SK-N-SH treated with all-trans-retinoic acid at 6 μM for 48 hours (cell line): ENCODE measurements at regions not wholly inside any gene's neighbourhood (a gene's known extent, or its start where the extent isn't known, plus 50 kb on each side); places are given as distances from the start of the nearest gene placed in this dataset.

Experiments
- ISL1 ChIP-seq: fragments of 250-450 bp; sonication (Bioruptor Pico); IDR thresholded peaks from 2 replicates; pipeline ENCODE4 v2.1.2; 2022; ENCODE audit warnings: mild to moderate bottlenecking, moderate library complexity
- OSR1 ChIP-seq: fragments of 250-450 bp; sonication (Bioruptor Pico); IDR thresholded peaks from 2 replicates; pipeline ENCODE4 v1.8.0; 2022; ENCODE audit warnings: moderate library complexity, mild to moderate bottlenecking, inconsistent platforms
- PATZ1 ChIP-seq: fragments of 250-450 bp; sonication (Bioruptor Pico); IDR thresholded peaks from 2 replicates; pipeline ENCODE4 v1.8.0; 2020; ENCODE audit warnings: mild to moderate bottlenecking, moderate library complexity, borderline replicate concordance
- SNAI2 ChIP-seq: fragments of 250-450 bp; sonication (Bioruptor Pico); IDR thresholded peaks from 2 replicates; pipeline ENCODE4 v1.5.0; 2020; ENCODE audit warnings: mild to moderate bottlenecking, moderate library complexity
- TCF4 ChIP-seq: fragments of 250-450 bp; sonication (Bioruptor Pico); IDR thresholded peaks from 2 replicates; pipeline ENCODE4 v1.8.0; 2021; ENCODE audit warnings: mild to moderate bottlenecking, moderate library complexity, borderline replicate concordance
- ZC3H10 ChIP-seq: fragments of 250-450 bp; sonication (Bioruptor Pico); IDR thresholded peaks from 2 replicates; pipeline ENCODE4 v1.5.1; 2021; ENCODE audit warnings: mild to moderate bottlenecking, moderate library complexity
- ZFP3 ChIP-seq: fragments of 250-450 bp; sonication (Bioruptor Pico); IDR thresholded peaks from 2 replicates; pipeline ENCODE4 v1.5.0; 2020; ENCODE audit warnings: mild to moderate bottlenecking, moderate library complexity
- ZFP30 ChIP-seq: fragments of 450-650 bp; formaldehyde crosslinking; IDR thresholded peaks from 2 replicates; pipeline ENCODE4 v1.5.0; 2022; ENCODE audit warnings: mild to moderate bottlenecking, moderate library complexity
- ZNF565 ChIP-seq: fragments of 450-650 bp; formaldehyde crosslinking; conservative IDR thresholded peaks from 2 replicates; pipeline ENCODE4 v1.5.0; 2020; ENCODE audit warnings: low read depth, mild to moderate bottlenecking, moderate library complexity
- ZNF8 ChIP-seq: fragments of 450-650 bp; formaldehyde crosslinking; IDR thresholded peaks from 2 replicates; pipeline ENCODE4 v1.5.0; 2020; ENCODE audit warnings: mild to moderate bottlenecking, moderate library complexity
- TF ChIP-seq, protein P1 (sequence below): fragments of 250-450 bp; sonication (Bioruptor Pico); IDR thresholded peaks from 2 replicates; pipeline ENCODE4 v1.5.0; 2020; ENCODE audit warnings: mild to moderate bottlenecking, moderate library complexity

GRCh38 chr9:99294850-99295461, 72.9 kb downstream of the SEC61B start:
- TF ChIP-seq TCF4 (no peak), ZNF8 (CRISPR knock-in tag) (no peak), OSR1 (no peak), ISL1 (no peak), ZFP30 (no peak), PATZ1 (CRISPR knock-in tag) (no peak), ZC3H10 (CRISPR knock-in tag) (no peak), SNAI2 (CRISPR knock-in tag) (no peak), ZNF565 (CRISPR knock-in tag) (no peak), ZFP3 (CRISPR knock-in tag) (no peak)
- TF ChIP-seq, protein P1, sequence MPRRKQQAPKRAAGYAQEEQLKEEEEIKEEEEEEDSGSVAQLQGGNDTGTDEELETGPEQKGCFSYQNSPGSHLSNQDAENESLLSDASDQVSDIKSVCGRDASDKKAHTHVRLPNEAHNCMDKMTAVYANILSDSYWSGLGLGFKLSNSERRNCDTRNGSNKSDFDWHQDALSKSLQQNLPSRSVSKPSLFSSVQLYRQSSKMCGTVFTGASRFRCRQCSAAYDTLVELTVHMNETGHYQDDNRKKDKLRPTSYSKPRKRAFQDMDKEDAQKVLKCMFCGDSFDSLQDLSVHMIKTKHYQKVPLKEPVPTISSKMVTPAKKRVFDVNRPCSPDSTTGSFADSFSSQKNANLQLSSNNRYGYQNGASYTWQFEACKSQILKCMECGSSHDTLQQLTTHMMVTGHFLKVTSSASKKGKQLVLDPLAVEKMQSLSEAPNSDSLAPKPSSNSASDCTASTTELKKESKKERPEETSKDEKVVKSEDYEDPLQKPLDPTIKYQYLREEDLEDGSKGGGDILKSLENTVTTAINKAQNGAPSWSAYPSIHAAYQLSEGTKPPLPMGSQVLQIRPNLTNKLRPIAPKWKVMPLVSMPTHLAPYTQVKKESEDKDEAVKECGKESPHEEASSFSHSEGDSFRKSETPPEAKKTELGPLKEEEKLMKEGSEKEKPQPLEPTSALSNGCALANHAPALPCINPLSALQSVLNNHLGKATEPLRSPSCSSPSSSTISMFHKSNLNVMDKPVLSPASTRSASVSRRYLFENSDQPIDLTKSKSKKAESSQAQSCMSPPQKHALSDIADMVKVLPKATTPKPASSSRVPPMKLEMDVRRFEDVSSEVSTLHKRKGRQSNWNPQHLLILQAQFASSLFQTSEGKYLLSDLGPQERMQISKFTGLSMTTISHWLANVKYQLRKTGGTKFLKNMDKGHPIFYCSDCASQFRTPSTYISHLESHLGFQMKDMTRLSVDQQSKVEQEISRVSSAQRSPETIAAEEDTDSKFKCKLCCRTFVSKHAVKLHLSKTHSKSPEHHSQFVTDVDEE, result no peak
